GM13976 (cell line): ENCODE measurements at regions not wholly inside any gene's neighbourhood (a gene's known extent, or its start where the extent isn't known, plus 50 kb on each side); places are given as distances from the start of the nearest gene placed in this dataset.

ENCODE experiments used
- DNase-seq: peaks from one replicate; pipeline ENCODE4 v3.0.0; 2012; ENCODE audit warnings: low spot score
- in situ Hi-C: fragments of 300-500 bp; cut with MboI; formaldehyde crosslinking; loops from one replicate; pipeline ENCODE4 v1.12.0; 2022; ENCODE audit warnings: low sequenced_read_pairs, mixed read lengths, inconsistent platforms; ENCODE audit not compliant: unreplicated experiment
- TF ChIP-seq, protein P1 (sequence below): IDR thresholded peaks from 2 replicates; pipeline ENCODE4 v1.5.1; 2012; ENCODE audit warnings: borderline replicate concordance, mild to moderate bottlenecking; ENCODE audit not compliant: insufficient read depth; ENCODE audit errors: extremely low read depth, missing control alignments, control extremely low read depth

DNA sequence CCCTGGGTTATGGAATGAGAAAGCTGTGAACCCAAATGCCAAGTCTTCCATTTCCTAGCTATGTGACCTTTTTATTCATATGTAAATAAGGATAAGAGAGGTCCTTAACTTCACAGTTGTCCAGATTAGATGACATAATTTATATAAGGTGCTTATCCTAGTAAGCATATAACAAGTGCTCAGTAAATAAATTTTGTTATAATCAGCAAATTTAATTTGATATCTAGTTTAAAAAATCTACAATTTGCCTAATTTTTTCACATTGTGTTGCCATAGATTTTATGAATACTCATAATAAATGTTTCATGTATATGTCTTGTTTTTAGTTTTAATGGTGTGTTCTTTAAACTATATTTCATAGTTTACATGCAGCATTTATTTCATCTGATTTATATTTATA is 130.4 kb upstream of the SPRY1 start:
- TF ChIP-seq, protein P1, sequence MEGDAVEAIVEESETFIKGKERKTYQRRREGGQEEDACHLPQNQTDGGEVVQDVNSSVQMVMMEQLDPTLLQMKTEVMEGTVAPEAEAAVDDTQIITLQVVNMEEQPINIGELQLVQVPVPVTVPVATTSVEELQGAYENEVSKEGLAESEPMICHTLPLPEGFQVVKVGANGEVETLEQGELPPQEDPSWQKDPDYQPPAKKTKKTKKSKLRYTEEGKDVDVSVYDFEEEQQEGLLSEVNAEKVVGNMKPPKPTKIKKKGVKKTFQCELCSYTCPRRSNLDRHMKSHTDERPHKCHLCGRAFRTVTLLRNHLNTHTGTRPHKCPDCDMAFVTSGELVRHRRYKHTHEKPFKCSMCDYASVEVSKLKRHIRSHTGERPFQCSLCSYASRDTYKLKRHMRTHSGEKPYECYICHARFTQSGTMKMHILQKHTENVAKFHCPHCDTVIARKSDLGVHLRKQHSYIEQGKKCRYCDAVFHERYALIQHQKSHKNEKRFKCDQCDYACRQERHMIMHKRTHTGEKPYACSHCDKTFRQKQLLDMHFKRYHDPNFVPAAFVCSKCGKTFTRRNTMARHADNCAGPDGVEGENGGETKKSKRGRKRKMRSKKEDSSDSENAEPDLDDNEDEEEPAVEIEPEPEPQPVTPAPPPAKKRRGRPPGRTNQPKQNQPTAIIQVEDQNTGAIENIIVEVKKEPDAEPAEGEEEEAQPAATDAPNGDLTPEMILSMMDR: no peak
- in situ Hi-C loops: no loop called here
- DNase-seq: no peak

DNA sequence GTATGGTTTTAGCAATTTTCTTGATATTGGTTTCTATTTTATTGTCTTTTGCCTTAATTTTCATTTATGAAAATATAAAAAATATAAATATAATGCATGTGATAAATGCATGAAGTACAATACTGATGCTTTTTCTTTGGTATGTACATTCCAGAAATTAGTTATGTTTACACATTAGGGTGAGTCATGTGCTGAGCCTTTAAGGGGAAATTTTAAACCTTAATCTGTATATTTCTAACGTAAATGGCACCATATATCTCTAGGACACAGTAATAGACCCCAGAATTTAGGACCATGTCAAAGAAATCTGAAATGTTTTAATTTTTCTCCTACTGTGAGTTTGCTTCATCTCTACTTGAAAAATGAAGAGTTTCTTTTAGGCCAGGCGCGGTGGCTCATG is 117.8 kb upstream of the SPRY1 start:
- in situ Hi-C loops: no loop called here

DNA sequence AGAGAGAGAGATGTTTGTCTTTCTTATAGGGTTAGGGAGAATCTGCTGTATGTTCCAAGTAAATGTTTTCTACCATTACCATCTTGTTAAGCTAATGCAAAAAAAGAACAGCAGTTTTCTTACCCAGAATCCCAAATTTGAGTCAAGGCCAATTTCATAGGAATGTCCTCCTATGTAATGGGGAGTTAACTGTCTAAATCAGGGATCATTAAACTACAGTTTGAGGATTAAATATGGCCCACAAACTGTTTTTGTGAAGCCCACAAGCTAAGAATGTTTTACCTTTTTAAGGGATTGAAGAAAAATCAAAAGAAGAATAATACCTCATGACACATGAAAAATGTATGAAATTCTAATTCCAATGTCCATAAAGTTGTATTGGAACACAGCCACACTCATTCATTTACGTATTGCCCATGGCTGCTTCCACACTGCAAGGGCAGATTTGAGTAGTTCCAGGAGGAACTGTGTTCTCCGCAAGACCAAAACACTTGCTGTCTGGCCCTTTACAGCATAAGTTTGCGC is 113.2 kb upstream of the SPRY1 start:
- TF ChIP-seq, protein P1: no peak
- DNase-seq: no peak
- in situ Hi-C loops: no loop called here

More for the DNA sequence above, 117.8 kb upstream of the SPRY1 start:
- DNase-seq: no peak
- TF ChIP-seq, protein P1: no peak

DNA sequence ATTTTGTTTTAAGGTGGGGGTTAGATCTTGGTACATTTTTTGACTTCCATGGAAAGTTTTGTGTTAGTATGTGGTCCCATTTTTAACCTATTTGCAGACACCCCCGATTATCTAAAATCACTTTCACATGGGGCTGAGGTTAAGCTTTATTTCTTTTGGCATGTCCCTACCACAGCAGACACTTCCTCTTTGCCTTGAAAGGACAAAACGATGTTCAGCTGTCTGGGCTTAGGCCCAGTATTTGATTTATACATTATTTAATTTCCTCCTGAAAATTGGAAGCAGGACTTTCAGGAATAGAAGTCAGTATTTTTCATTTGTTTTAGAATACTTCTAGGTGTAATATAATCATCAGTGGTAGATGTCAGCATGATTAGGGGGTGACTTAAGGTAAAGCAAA is 112.4 kb upstream of the SPRY1 start:
- TF ChIP-seq, protein P1: no peak
- in situ Hi-C loops: no loop called here
- no peak for DNase-seq

DNA sequence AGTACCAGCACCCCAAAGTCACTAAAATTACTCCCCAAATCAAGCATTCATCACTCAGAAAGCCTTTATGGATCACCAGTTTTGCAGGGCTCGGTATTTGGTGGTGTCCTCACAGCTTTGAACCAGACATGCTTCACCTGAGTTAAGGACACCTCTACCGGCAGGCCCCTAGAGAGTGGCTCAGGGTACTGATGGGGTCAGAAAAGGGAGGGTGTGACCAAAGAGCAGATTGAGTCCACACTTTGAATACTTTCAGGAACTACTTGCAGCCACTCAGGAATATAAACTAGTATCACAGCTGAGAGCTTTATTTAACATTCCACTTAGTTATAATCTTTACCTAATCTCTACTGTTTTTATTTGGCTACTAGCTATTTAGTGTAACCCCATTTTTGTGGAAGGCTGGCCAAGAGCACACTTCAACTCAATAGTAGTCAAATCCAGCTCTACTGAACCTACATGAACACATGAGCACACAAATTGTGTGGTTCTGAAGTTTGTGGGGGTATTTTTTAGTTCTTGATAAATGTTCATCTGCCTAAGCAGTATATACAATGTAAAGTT is 109.6 kb upstream of the SPRY1 start:
- TF ChIP-seq, protein P1: no peak
- no peak for DNase-seq
- in situ Hi-C loops: no loop called here

DNA sequence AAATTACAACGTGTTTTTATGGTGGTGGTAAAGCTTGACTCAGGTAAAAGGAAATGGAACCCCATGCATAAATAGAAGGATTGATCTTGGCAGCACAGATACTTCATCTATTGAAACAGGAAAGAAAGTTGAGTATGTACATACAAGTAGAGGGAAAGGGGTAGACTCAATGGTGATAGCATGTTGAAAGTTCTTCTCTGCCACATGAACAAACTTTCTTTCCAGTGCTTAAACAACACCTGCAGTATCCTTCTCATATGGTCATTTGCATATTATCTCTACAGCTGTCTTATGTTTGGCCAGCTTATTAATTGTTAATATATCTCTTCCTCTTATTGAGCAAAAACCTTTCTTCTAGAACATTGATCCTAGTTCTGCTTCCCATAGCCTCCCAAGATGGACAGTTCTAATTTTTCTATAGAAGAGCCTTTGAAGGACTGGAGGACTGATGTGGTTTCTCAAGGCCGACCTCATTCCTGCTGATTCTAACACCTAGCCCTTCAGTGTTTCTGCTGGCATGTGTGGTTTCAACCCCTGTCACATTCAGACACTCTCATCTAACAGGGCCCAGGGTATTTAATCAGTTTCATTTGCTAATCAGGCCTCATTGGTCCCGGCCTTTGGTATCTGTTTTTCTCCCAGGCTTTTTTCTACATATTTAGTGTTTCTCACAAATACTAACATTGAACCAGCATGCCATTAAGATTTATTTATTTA is 108.1 kb upstream of the SPRY1 start:
- in situ Hi-C loops: no loop called here
- TF ChIP-seq, protein P1: no peak
- DNase-seq: no peak
